ENCODE measurements at regions not wholly inside any gene's neighbourhood (a gene's known extent, or its start where the extent isn't known, plus 50 kb on each side); places are given as distances from the start of the nearest gene placed in this dataset.

DNA sequence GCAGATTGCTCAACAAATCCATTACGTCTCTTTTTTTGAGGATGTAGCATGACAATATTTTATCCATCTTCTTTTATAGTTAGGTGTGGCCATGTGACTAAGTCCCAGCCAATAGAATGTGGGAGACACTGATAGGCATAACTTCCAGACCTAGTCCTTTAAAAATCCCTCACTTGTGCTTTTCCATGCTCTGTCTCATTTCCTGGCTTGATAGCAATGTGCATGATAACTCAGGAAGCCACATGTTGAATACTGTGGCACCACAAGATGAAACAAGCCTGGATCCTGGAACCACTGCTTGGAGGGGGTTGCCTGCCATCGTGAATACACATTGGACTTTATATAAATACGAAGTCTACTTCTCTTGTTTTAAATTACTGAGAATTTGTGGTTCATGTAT, 184.0 kb upstream of the NEIL3 start:
- H3K27ac ChIP-seq (ENCODE audit: low read depth, low read length, poor library complexity, severe bottlenecking) = no peak overlapping the region
- H3K4me2 ChIP-seq (ENCODE audit: low read length) = no peak overlapping the region
- no peaks in the 10 kb centered on the region for H3K4me1 ChIP-seq (ENCODE audit: insufficient read depth, low read length, poor library complexity, severe bottlenecking)
- POLR2A ChIA-PET = no interaction called here
- no peak overlapping the region for H2AFZ ChIP-seq (ENCODE audit: low read length)
- no TSS peak for BruUV-seq (replicated peaks)
- no peaks in the 10 kb centered on the region for H3K36me3 ChIP-seq (ENCODE audit: insufficient read depth, low read length)
- H3K9me2 ChIP-seq (ENCODE audit: insufficient read depth, low read length) = no peaks in the 10 kb centered on the region
- CTCF ChIA-PET (ENCODE audit: unreplicated experiment) = no interaction called here
- no peak for DNase-seq (ENCODE audit: low spot score)
- no peak overlapping the region for H3K4me3 ChIP-seq (ENCODE audit: low read depth, low read length, poor library complexity, severe bottlenecking)
- H3K9me3 ChIP-seq (ENCODE audit: low read length) = no peaks in the 10 kb centered on the region
- no peaks in the 10 kb centered on the region for H4K20me1 ChIP-seq (ENCODE audit: insufficient read depth, low read length)
- no peaks in the 10 kb centered on the region for H3K79me2 ChIP-seq (ENCODE audit: insufficient read depth, low read depth, low read length)
- TF ChIP-seq, protein P1, sequence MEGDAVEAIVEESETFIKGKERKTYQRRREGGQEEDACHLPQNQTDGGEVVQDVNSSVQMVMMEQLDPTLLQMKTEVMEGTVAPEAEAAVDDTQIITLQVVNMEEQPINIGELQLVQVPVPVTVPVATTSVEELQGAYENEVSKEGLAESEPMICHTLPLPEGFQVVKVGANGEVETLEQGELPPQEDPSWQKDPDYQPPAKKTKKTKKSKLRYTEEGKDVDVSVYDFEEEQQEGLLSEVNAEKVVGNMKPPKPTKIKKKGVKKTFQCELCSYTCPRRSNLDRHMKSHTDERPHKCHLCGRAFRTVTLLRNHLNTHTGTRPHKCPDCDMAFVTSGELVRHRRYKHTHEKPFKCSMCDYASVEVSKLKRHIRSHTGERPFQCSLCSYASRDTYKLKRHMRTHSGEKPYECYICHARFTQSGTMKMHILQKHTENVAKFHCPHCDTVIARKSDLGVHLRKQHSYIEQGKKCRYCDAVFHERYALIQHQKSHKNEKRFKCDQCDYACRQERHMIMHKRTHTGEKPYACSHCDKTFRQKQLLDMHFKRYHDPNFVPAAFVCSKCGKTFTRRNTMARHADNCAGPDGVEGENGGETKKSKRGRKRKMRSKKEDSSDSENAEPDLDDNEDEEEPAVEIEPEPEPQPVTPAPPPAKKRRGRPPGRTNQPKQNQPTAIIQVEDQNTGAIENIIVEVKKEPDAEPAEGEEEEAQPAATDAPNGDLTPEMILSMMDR (conservative IDR thresholded peaks at IDR 0.05; ENCODE audit: low read length) = no peak
- no peak for TF ChIP-seq EZH2phosphoT487 (IDR thresholded peaks at IDR 0.05; ENCODE audit: borderline replicate concordance, low read depth, low read length)
- intact Hi-C loops (cut with micrococcal nuclease; ENCODE audit: unreplicated experiment) = no loop called here

DNA sequence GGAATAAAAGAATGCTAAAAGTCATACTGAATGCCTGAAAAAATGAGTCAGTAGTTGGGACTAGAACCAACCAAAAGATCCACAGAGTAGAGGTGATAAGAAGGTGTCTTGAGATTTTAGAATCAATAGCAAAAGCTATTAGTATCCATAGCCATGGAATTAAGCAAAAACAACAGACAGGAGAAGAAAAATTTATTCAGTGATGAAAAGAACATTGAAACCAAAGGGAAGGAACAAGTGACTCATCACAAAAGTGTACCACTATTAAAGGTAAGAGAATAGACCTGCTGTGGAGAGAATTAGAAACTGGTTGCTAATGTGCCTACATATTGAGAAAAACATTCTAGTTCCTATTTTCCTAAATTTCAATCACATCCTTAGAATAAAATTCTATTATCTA, 182.0 kb upstream of the NEIL3 start:
- no peaks in the 10 kb centered on the region for H3K9me2 ChIP-seq (ENCODE audit: insufficient read depth, low read length)
- H3K4me1 ChIP-seq (ENCODE audit: insufficient read depth, low read length, poor library complexity, severe bottlenecking) = no peaks in the 10 kb centered on the region
- no peak overlapping the region for H2AFZ ChIP-seq (ENCODE audit: low read length)
- intact Hi-C loops (cut with micrococcal nuclease; ENCODE audit: unreplicated experiment) = no loop called here
- no TSS peak for BruUV-seq (replicated peaks)
- no peaks in the 10 kb centered on the region for H4K20me1 ChIP-seq (ENCODE audit: insufficient read depth, low read length)
- no peaks in the 10 kb centered on the region for H3K36me3 ChIP-seq (ENCODE audit: insufficient read depth, low read length)
- H3K27ac ChIP-seq (ENCODE audit: low read depth, low read length, poor library complexity, severe bottlenecking) = no peak overlapping the region
- no peak overlapping the region for H3K4me3 ChIP-seq (ENCODE audit: low read depth, low read length, poor library complexity, severe bottlenecking)
- CTCF ChIA-PET (ENCODE audit: unreplicated experiment) = no interaction called here
- no peaks in the 10 kb centered on the region for H3K9me3 ChIP-seq (ENCODE audit: low read length)
- POLR2A ChIA-PET = no interaction called here
- TF ChIP-seq EZH2phosphoT487 (IDR thresholded peaks at IDR 0.05; ENCODE audit: borderline replicate concordance, low read depth, low read length) = no peak
- DNase-seq (ENCODE audit: low spot score) = no peak
- H3K79me2 ChIP-seq (ENCODE audit: insufficient read depth, low read depth, low read length) = no peaks in the 10 kb centered on the region
- no peak overlapping the region for H3K4me2 ChIP-seq (ENCODE audit: low read length)

DNA sequence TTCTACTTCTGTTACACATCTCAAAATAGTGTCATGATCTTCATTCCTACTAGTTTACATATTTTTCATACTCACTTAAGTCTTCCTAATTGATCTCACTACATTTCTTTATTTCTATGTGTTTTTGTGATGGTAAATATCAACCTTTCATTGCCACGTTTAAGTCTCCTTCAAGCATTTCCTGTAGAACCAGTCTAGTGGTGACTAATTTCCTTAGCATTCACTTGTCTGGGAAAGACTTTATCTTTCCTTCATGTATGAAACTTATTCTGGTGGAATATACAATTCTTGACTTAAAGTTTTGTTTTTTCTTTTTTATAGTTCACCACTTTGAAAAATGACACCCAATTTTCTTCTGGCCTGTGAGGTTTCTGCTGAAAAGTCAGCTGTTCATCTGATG, 181.4 kb upstream of the NEIL3 start:
- BruUV-seq (replicated peaks) = no TSS peak
- no peak overlapping the region for H3K4me2 ChIP-seq (ENCODE audit: low read length)
- no peaks in the 10 kb centered on the region for H3K79me2 ChIP-seq (ENCODE audit: insufficient read depth, low read depth, low read length)
- no peak for DNase-seq (ENCODE audit: low spot score)
- TF ChIP-seq, protein P1 (conservative IDR thresholded peaks at IDR 0.05; ENCODE audit: low read length) = no peak
- no peak for TF ChIP-seq EZH2phosphoT487 (IDR thresholded peaks at IDR 0.05; ENCODE audit: borderline replicate concordance, low read depth, low read length)
- H2AFZ ChIP-seq (ENCODE audit: low read length) = no peak overlapping the region
- no peaks in the 10 kb centered on the region for H4K20me1 ChIP-seq (ENCODE audit: insufficient read depth, low read length)
- no peak overlapping the region for H3K27ac ChIP-seq (ENCODE audit: low read depth, low read length, poor library complexity, severe bottlenecking)
- ChIA-PET CTCF (ENCODE audit: unreplicated experiment) (no interaction called here), POLR2A (no interaction called here)
- no peaks in the 10 kb centered on the region for H3K36me3 ChIP-seq (ENCODE audit: insufficient read depth, low read length)
- no peak overlapping the region for H3K4me3 ChIP-seq (ENCODE audit: low read depth, low read length, poor library complexity, severe bottlenecking)
- H3K4me1 ChIP-seq (ENCODE audit: insufficient read depth, low read length, poor library complexity, severe bottlenecking) = no peaks in the 10 kb centered on the region
- intact Hi-C loops (cut with micrococcal nuclease; ENCODE audit: unreplicated experiment) = no loop called here
- H3K9me2 ChIP-seq (ENCODE audit: insufficient read depth, low read length) = no peaks in the 10 kb centered on the region
- H3K9me3 ChIP-seq (ENCODE audit: low read length) = no peaks in the 10 kb centered on the region
